Omental fat pad (tissue), 3 donors: ENCODE measurements at regions not wholly inside any gene's neighbourhood (a gene's known extent, or its start where the extent isn't known, plus 50 kb on each side); places are given as distances from the start of the nearest gene placed in this dataset.

ENCODE experiments used
- ATAC-seq: fragments of 150-250 bp; one replicate; pipeline ENCODE4 v1.9.1; 2016; ENCODE audit warnings: mild to moderate bottlenecking, moderate library complexity; ENCODE audit not compliant: low FRiP score
- DNase-seq: peaks from one replicate; pipeline ENCODE4 v3.0.0-alpha.2; 2019; ENCODE audit warnings: low spot score
- CTCF ChIP-seq, 3 donors: fragments of 450-650 bp; IDR thresholded peaks; one replicate each; pipeline ENCODE4 v1.5.1; 2016 to 2017; ENCODE audit warnings: antibody characterized with exemption in 3 of 3, mild to moderate bottlenecking in 3 of 3, moderate library complexity in 2 of 3

GRCh38 chr2:156112323-156112722 is 220.2 kb downstream of the NR4A2 start:
- no peak for TF ChIP-seq CTCF (IDR thresholded peaks at IDR 0.05)
- DNase-seq, result no peak
- no peak for ATAC-seq

DNA sequence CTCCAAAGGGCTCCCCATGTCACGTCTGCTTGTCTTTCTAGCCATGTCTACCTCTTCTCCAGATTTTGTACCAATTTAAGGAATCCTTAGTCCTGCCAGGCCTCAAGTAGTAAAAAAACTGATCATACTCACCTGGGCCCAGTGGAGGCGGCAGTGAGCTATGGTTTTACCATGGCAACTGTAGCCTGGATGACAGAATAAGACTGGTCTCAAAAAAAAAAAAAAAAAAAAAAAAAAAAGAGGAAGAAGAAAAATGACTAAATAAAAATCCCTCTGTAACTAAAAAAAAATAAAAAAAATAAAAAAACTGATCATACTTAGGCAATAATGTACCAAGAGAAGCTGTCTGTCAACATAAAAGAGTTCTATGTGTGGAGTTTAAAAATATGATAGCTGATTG is 221.6 kb downstream of the NR4A2 start:
- ATAC-seq, result no peak
- TF ChIP-seq CTCF (IDR thresholded peaks at IDR 0.05), result no peak
- DNase-seq, result no peak

GRCh38 chr2:156099382-156099781 is 233.1 kb downstream of the NR4A2 start:
- no peak for TF ChIP-seq CTCF (IDR thresholded peaks at IDR 0.05)
- ATAC-seq (no peak), DNase-seq (no peak)

- no peak for ATAC-seq
- TF ChIP-seq CTCF (IDR thresholded peaks at IDR 0.05), result no peak
These were observed 234.0 kb downstream of the NR4A2 start for GRCh38 chr2:156098506-156098905.

GRCh38 chr2:156088587-156088986 is 243.9 kb downstream of the NR4A2 start:
- ATAC-seq (no peak), DNase-seq (no peak)
- no peak for TF ChIP-seq CTCF (IDR thresholded peaks at IDR 0.05)

More at GRCh38 chr2:156098506-156098905, 234.0 kb downstream of the NR4A2 start:
- DNase-seq, result no peak

DNA sequence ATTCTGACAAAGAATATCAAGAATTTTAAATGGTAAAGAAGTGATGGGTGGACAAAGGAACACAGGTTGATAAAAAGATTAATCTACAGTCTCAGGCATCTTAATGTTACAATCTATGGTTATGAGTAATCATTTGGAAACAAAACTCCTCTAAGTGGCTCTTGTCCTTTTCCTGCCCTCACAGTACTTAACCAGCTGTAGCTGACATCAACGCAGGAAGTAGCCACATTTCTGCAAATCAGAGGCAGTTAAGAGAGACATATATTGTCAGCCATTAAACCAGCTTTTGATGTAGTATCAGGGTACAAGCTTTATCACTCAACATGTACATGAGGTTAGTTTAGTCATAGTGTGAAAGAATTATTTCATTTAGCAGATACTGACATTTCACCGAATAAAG is 244.6 kb downstream of the NR4A2 start:
- no peak for DNase-seq
- ATAC-seq, result no peak
- TF ChIP-seq CTCF (IDR thresholded peaks at IDR 0.05), result no peak

DNA sequence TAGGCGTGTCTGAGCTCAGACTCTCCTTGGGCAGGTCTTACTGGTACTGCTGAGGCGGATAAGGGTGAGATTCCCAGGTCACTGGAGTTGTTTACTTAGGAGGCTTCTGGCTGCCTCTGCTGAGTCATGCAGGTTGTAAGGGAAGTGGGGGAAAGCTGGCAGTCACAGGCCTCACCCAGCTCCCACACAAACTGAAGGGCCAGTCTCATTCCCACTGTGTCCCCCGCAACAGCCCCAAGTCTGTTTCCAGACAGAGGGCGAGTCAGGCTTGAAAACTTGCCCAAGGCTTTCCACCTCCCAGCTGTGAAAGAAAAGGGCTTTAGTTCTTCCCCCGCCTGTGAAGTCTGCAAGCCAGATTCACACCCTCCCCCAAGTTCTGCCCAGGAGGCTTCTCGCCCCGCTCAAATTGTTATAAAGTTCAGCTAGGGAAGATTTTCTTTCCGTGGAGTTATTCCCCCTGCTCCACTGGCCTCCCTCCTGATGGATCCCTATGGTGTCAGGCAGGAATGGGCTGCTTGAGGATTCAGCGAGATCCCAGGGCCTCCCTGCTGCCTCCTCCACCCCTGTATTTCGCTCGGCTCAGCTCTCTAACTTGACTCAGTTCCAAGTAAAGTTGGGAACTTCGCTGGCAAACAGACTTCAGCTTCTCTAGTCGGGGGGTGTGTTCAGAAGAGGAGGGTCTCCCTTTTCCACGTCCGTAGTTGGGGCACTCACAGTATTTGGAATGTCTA is 248.6 kb downstream of the NR4A2 start:
- ATAC-seq (no peak), DNase-seq (no peak)
- TF ChIP-seq CTCF (IDR thresholded peaks at IDR 0.05), result no peak
